T-helper 2 cell (primary cell): ENCODE measurements at regions not wholly inside any gene's neighbourhood (a gene's known extent, or its start where the extent isn't known, plus 50 kb on each side); places are given as distances from the start of the nearest gene placed in this dataset.
"Not testable (repeated sequence)": the region's sequence is repeated elsewhere in the genome, so short reads cannot be mapped to it uniquely, and the experiment has no call there.

ENCODE experiments used
- DNase-seq, 5 experiments: peaks; one replicate each; pipeline versions ENCODE4 v3.0.0 to v3.0.0-alpha.2; 2012 to 2022

- DNase-seq: no peak
Observed at GRCh38 chr12:20077618-20078017, 290.7 kb upstream of the PDE3A start.

GRCh38 chr12:20089077-20089476 is 279.3 kb upstream of the PDE3A start:
- DNase-seq: no peak

- not testable (repeated sequence) for DNase-seq
Observed at GRCh38 chr12:20093190-20093810, 275.0 kb upstream of the PDE3A start.

GRCh38 chr12:20096430-20096829 is 271.9 kb upstream of the PDE3A start:
- no peak for DNase-seq

GRCh38 chr12:20097626-20098025 is 270.7 kb upstream of the PDE3A start:
- no peak for DNase-seq

GRCh38 chr12:20099395-20100183 is 268.7 kb upstream of the PDE3A start:
- no peak for DNase-seq

GRCh38 chr12:20101046-20101445 is 267.3 kb upstream of the PDE3A start:
- no peak for DNase-seq

- no peak for DNase-seq
Observed at GRCh38 chr12:20105943-20106342, 262.4 kb upstream of the PDE3A start.

- no peak for DNase-seq
Observed at GRCh38 chr12:20109676-20110075, 258.7 kb upstream of the PDE3A start.

- not testable (repeated sequence) for DNase-seq
Observed at GRCh38 chr12:20115371-20115770, 253.0 kb upstream of the PDE3A start.

- DNase-seq: no peak
Observed at GRCh38 chr12:20119596-20120402, 248.5 kb upstream of the PDE3A start.

- DNase-seq: no peak
Observed at GRCh38 chr12:20120403-20120725, 248.0 kb upstream of the PDE3A start.

- no peak for DNase-seq
Observed at GRCh38 chr12:20122274-20122673, 246.1 kb upstream of the PDE3A start.

- no peak for DNase-seq
Observed at GRCh38 chr12:20123465-20123864, 244.9 kb upstream of the PDE3A start.

GRCh38 chr12:20125276-20125798 is 243.0 kb upstream of the PDE3A start:
- no peak for DNase-seq

GRCh38 chr12:20126601-20127000 is 241.7 kb upstream of the PDE3A start:
- no peak for DNase-seq

- no peak for DNase-seq
Observed at GRCh38 chr12:20127413-20127812, 240.9 kb upstream of the PDE3A start.

GRCh38 chr12:20128928-20129327 is 239.4 kb upstream of the PDE3A start:
- DNase-seq: no peak

- DNase-seq: no peak
Observed at GRCh38 chr12:20132818-20133217, 235.5 kb upstream of the PDE3A start.

- DNase-seq: no peak
Observed at GRCh38 chr12:20134652-20135051, 233.7 kb upstream of the PDE3A start.

GRCh38 chr12:20140751-20141150 is 227.6 kb upstream of the PDE3A start:
- DNase-seq: no peak

GRCh38 chr12:20142316-20142715 is 226.0 kb upstream of the PDE3A start:
- DNase-seq: no peak

- DNase-seq: no peak
Observed at GRCh38 chr12:20142956-20143355, 225.4 kb upstream of the PDE3A start.

GRCh38 chr12:20144341-20144740 is 224.0 kb upstream of the PDE3A start:
- DNase-seq: no peak
